Pancreas (tissue), 10 donors: ENCODE measurements at regions not wholly inside any gene's neighbourhood (a gene's known extent, or its start where the extent isn't known, plus 50 kb on each side); places are given as distances from the start of the nearest gene placed in this dataset.

Experiments used
- ATAC-seq, 4 donors: fragments of 200-7000 bp; cut with Tn5 transposase; one replicate each; pipeline versions ENCODE4 v1.8.0 to v1.9.1; 2020; ENCODE audit warnings: mild to moderate bottlenecking in 4 of 4, moderate library complexity in 4 of 4
- DNase-seq, 6 donors: peaks; one replicate each; pipeline ENCODE4 v3.0.0-alpha.2; 2020
- FAIRE-seq: peaks from 2 replicates; lab custom pipeline; 2012; peaks lifted over from hg19 to GRCh38; lab: Jason Lieb, UNC
- H3K27ac ChIP-seq, 4 donors: fragments of 200-600 bp; sonication (generic); 1 replicate in 3 of 4; 2 replicates in 1 of 4; pipeline versions ENCODE4 v1.5.0 to v1.8.0; 2020
- H3K27me3 ChIP-seq, 4 donors: fragments of 200-600 bp; one replicate each; pipeline ENCODE4 v1.8.0; 2021
- H3K36me3 ChIP-seq, 3 donors: fragments of 200-600 bp; sonication (generic) in 1 of 3; one replicate each; pipeline versions ENCODE4 v1.5.0 to v1.8.0; 2020 to 2021
- H3K4me1 ChIP-seq, 3 donors: fragments of 200-600 bp; one replicate each; pipeline ENCODE4 v1.8.0; 2021
- H3K4me3 ChIP-seq, 4 donors: fragments of 200-600 bp; sonication (generic) in 2 of 4; one replicate each; pipeline versions ENCODE4 v1.5.0 to v1.8.0; 2020 to 2021
- H3K9me3 ChIP-seq, 4 donors: fragments of 200-600 bp; one replicate each; pipeline ENCODE4 v1.8.0; 2021
- WGBS, 2 donors: extraction: QIAGEN DNeasy Blood & Tissue Kit; methylation state at CpG; one replicate each; pipeline ENCODE4 v1.1.7; 2013; 5-methylcytosine and 5-hydroxymethylcytosine counted together
- intact Hi-C, 3 donors: fragments of 100-400 bp; cut with DNase I; formaldehyde crosslinking; loops; one replicate each; pipeline versions ENCODE4 v1.11.1 to v1.14.2; 2022
- TF ChIP-seq, protein P1 (sequence below), 4 donors: fragments of 200-600 bp; sonication (generic) in 3 of 4; IDR thresholded peaks; one replicate each; pipeline versions ENCODE4 v1.5.0 to v1.8.0; 2021; ENCODE audit warnings: antibody characterized with exemption in 4 of 4
- donor health status: healthy with polysubstance abuse.
- donor health status: DM: no; HTN: no; CAD: no; lungs with moderate emphysema.
- donor health status: DM: no; HTN: no; CAD: no.
- donor health status: control.
- donor health status: control.
- donor health status: Bipolar disorder and iron deficiency.
- donor health status: DM: yes; HTN: yes; CAD: no.
- donor health status: DM: no; HTN: no; CAD: no.
- donor health status: DM: no; HTN: no; CAD: no.
- donor health status: DM: yes; HTN: yes; CAD: no.

DNA sequence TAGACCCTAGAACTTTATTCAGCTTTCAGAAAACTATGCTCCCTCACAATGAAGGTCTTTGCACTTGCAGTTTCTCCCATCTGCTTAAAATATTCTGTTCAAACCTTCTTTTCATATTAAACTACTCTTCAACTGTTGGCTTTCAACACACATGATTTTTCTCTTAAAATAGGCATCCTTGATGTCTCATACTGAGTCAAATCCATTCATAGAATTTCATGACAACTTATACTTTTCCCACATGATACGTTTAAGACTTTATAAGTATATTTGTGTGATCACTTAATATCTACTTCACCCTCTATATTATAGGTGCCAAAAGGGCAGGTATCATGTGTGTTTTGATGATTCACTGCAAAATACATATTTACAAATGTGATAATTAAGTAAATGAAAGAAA is 412.5 kb downstream of the MMUT start:
- Histone ChIP-seq H3K36me3 (no peaks in the 10 kb centered on the region), H3K9me3 (no peaks in the 10 kb centered on the region), H3K27ac (no peak overlapping the region), H3K4me3 (no peak overlapping the region), H3K27me3 (no peaks in the 10 kb centered on the region), H3K4me1 (no peaks in the 10 kb centered on the region)
- no peak for ATAC-seq
- no peak for DNase-seq
- WGBS, 2 donors, result 49 to 54% methylated on average over 1 of the region's 1 CpG
- TF ChIP-seq, protein P1, sequence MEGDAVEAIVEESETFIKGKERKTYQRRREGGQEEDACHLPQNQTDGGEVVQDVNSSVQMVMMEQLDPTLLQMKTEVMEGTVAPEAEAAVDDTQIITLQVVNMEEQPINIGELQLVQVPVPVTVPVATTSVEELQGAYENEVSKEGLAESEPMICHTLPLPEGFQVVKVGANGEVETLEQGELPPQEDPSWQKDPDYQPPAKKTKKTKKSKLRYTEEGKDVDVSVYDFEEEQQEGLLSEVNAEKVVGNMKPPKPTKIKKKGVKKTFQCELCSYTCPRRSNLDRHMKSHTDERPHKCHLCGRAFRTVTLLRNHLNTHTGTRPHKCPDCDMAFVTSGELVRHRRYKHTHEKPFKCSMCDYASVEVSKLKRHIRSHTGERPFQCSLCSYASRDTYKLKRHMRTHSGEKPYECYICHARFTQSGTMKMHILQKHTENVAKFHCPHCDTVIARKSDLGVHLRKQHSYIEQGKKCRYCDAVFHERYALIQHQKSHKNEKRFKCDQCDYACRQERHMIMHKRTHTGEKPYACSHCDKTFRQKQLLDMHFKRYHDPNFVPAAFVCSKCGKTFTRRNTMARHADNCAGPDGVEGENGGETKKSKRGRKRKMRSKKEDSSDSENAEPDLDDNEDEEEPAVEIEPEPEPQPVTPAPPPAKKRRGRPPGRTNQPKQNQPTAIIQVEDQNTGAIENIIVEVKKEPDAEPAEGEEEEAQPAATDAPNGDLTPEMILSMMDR (IDR thresholded peaks at IDR 0.05), result no peak
- no peak for FAIRE-seq
- intact Hi-C loops, result no loop called here

DNA sequence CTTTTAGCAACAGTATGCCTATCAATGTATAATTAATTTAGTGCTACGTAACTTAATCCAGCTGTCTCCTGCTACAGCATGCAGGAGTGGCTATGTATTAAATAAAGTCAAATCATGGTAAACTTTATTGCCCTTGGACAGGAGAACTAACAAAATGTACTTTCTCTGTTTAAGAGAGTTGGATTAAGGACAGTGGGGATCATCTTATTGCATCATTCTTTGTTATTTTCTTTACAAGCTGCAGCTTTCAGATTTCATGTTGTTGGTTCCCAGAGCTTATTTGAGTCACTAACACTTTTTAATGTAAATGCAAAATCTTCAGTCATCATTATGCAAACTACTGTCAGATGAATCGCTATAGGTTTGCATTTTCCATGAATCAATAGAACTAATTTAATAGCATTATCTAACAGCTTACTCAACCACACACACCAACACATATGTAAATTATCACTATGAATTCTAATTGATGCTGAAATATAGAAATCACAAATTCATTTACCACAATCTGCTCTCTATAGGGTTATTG is 424.7 kb downstream of the MMUT start:
- DNase-seq (no peak), ATAC-seq (no peak), FAIRE-seq (no peak)
- no peak overlapping the region for H3K27ac ChIP-seq
- TF ChIP-seq, protein P1 (IDR thresholded peaks at IDR 0.05), result no peak
- no peaks in the 10 kb centered on the region for H3K27me3 ChIP-seq
- no peaks in the 10 kb centered on the region for H3K9me3 ChIP-seq
- no peaks in the 10 kb centered on the region for H3K36me3 ChIP-seq
- no peaks in the 10 kb centered on the region for H3K4me1 ChIP-seq
- H3K4me3 ChIP-seq, result no peak overlapping the region
- 75 to 79% methylated on average over 2 of the region's 2 CpGs for WGBS, 2 donors
- intact Hi-C loops, result no loop called here

DNA sequence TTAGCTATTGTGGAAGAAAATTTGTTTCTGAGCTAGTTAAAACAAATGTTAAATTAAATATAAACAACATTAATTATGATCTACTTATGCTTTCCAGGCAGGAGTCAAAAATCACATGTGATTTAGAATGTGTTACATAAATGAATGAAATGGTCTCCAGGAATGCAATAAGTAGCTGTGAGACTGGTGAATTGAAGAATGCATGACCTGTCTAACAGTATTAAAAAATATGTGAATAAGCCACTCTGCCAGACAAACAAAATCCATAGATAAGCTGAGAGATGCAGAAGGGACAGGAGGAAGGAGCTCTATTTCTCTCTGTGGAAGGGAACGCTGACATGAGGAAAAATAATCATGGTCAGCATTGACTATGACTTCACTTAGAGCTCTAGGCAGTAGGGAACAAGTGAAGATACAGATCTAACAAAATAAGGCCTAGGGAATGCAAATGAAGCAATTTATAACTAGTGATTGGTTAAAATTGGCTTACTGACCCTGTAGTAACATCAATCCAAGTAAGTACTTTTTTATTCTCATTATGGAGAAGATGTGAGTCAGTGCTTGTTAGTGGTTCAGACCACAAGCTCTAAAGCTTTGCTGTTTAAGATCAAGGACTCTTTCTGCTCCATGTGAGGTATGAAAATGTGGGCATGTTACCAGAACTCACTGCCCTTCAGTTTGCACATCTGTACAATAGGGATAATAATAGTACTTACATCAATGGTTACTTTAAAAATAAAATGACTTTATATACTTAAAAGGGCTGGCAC is 432.6 kb downstream of the MMUT start:
- Histone ChIP-seq H3K27ac (no peak overlapping the region), H3K27me3 (no peaks in the 10 kb centered on the region), H3K4me3 (no peak overlapping the region), H3K4me1 (no peaks in the 10 kb centered on the region), H3K36me3 (no peaks in the 10 kb centered on the region), H3K9me3 (no peaks in the 10 kb centered on the region)
- no peak for FAIRE-seq
- no peak for ATAC-seq
- WGBS, 2 donors, result 63 to 70% methylated on average over 1 of the region's 1 CpG
- intact Hi-C loops, result no loop called here
- TF ChIP-seq, protein P1 (IDR thresholded peaks at IDR 0.05), result no peak
- no peak for DNase-seq

DNA sequence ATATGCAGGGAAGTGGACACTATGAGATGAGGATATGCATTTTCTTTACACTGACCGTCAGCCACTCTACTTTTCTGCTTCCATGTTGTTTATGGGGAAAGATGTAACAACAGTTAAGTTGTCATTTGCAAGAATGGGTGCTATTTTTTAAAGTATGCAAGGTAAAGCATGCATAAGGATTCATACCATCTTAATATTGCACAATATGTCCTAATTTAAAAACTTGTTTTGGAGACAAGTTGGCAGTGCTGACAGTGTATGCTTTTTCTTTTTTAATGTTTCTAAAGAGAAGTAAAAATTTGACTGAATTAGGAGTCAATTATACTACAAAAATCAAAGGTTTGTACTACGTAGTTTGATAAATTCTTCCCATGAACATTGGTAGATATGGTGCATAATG is 435.4 kb downstream of the MMUT start:
- intact Hi-C loops, result no loop called here
- H3K4me1 ChIP-seq, result no peaks in the 10 kb centered on the region
- H3K36me3 ChIP-seq, result no peaks in the 10 kb centered on the region
- DNase-seq, result no peak
- H3K4me3 ChIP-seq, result no peak overlapping the region
- FAIRE-seq, result no peak
- TF ChIP-seq, protein P1 (IDR thresholded peaks at IDR 0.05), result no peak
- no peaks in the 10 kb centered on the region for H3K9me3 ChIP-seq
- H3K27me3 ChIP-seq, result no peaks in the 10 kb centered on the region
- H3K27ac ChIP-seq, result no peak overlapping the region
- 60 to 67% methylated on average over 2 of the region's 2 CpGs for WGBS, 2 donors
- no peak for ATAC-seq
